Stimulated activated CD8-positive, alpha-beta memory T cell treated with anti-CD3 and anti-CD28 coated beads, Interleukin-12 subunit alpha, Interleukin-12 subunit beta, amount 100 ng/mL, for 1 hour (primary cell): ENCODE measurements at regions not wholly inside any gene's neighbourhood (a gene's known extent, or its start where the extent isn't known, plus 50 kb on each side); places are given as distances from the start of the nearest gene placed in this dataset.
"Not testable (repeated sequence)": the region's sequence is repeated elsewhere in the genome, so short reads cannot be mapped to it uniquely, and the experiment has no call there.

Source experiments
- DNase-seq: peaks from one replicate; pipeline ENCODE4 v3.0.0-alpha.2; 2020; ENCODE audit warnings: low read depth

DNA sequence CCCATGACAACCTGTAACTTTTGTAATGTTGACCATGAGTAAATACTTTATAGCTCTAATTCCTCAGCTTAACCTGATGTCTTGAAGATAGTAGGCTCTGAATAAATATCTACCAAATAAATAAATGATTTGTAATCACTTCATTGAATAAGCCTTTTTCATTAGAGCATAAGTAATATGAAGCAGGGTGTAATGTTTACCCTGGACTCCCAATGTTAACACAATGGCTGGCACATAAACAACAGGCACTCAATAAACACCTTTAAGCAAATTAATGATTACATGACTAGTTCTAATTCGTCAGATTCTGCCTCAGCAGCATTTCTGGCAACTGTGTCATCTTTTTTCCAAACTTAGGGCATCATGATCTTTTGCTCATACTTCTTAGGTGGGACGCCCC, 396.3 kb downstream of the LIG4 start:
- no peak for DNase-seq

DNA sequence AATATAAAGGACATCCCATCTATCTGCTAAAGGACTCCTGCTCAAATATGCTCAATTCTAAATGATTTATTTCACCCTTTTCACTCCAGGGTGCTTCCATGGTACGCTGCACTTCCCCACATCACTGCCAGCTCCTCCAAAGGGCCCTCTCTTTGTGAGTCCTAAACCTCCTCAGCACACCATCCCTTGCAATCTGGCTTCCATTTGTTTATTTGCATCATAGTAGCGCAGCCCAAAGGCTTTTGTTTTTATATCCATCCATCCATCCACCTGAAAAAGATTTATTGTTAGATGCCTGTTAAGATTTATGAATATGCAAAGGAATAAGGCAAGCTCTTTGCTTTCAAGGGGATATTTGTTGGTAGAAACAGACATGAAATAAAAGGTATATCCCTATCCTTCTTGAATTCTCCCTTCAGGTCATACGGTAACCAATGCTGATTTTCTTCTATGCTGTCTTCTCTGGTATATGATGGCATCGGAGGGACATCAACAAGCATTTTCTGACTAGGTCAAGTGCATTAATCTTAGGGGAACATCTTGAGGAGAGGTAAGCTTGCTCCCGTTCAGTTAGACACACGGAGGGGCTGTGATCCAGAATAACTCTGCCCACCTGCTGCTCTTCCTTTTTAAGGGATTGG, 397.6 kb downstream of the LIG4 start:
- DNase-seq, result no peak

DNA sequence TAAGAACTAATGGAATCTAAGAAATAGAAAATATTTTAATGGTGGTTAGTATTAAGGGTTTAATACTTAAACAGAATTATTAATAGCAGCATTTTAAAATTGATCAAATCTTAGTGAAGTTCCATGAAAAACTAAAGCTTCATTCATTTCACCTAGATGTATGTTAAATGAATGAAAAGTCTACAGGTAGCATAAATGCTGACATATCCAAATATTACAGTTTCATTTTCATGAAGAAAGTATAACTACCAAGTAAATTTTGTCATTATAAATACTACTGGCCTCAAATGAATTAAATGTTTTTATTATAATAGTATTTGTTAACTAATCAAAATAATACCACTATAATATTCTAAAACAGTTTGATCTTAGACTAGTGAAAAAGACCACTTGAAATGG, 403.3 kb downstream of the LIG4 start:
- DNase-seq, result no peak

DNA sequence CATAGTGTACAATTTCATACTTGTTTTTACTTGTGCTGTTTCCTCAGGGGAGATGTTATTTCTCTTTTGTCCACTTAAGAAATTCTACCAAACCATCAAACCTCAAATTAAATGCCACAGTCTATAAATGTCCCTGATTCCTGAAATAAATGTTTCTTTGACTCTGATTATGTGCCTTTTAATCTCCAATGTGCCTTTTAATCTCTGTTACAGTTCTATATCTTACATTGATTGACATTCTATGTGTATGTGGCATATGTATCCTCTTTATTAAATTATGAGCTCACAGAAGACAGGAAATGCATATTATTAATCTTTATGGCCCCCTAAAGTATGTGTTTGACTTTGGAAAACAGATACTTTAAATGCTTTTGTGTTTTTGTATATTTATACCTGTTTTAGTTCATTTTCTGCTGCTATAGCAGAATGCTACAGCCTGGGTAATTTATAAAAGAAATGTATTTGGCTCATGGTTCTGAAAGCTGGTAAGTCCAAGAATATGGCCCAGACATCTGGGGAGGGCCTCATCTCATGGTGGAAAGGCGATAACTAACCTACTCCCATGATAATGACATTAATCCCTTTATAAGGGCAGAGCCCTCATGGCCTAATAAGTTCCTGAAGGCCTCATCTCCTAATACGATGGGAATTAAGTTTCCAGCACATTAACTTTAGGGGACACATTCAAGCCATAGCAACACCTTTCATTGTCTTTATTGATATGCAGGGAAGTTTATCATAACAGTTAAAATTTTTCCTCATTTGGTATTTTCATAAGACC, 403.9 kb downstream of the LIG4 start:
- no peak for DNase-seq

DNA sequence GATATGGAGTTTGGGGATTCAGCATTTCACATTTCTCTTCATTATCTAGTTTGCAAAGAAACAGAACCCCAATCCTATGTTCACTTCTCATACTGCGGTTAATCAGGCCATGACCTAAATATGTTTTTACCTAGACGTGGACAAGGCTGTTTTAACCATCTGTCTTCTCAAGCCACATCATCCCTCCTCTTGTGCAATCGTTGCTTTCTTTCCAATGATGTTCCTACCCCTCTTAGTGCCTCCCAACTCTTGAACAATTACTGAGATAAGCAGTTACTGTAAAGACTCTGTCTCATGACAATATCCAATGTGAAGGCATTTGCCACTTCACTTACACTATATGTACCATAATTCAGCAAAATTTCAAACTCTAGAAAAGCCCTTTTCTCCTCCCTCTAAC, 406.2 kb downstream of the LIG4 start:
- DNase-seq, result no peak

DNA sequence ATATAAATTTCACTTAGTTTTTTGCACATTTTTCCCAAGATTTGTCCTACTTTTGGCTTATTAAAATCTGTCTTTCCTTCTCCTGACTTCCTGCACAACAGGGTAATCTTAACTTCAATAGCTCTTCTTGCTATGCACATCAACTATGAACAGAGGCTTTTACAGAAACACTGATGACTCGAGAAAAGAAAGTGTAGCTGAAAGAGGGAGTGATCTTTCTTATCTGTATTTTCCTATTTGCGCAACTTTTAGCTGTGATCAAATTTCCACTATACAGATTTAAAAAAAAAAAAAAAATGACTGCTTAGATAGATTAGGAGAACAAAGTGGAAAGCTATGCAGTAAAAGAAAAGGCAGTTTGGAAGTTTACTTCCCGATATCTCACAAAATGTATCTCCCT, 406.9 kb downstream of the LIG4 start:
- no peak for DNase-seq

DNA sequence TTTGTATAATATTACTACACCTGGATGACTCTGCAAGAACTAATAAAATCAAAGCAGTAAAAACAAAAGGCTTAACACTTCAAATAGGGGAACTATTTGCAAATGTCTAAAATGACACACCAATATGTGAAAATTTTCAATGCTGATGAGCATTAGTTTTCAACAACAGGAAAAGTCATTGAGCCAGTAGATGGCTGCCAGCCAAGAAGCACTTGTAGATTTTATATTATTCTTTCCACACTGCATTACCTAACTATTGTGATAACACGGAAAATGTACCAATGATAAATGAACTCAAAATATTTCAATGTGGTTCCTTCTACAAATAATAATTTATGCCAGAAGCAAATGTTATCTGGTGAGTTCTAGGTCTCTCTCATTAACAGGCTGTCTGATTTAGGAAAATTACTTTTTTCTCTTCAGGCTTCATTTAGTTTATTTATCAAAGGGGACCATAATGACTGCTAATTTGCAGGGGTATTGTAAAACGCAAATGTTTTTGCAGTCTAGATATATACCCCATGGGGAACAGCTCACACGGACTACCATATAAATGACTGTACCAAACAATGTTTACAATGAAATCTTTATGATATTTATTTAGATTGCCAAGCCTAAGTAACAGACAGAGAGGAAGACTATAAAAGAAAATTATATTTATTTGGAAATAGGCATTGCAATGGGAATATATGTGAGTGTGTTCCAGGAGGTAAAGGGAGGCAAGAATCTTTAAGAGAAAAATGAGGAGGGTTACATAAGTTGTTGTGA, 407.8 kb downstream of the LIG4 start:
- DNase-seq, result no peak

DNA sequence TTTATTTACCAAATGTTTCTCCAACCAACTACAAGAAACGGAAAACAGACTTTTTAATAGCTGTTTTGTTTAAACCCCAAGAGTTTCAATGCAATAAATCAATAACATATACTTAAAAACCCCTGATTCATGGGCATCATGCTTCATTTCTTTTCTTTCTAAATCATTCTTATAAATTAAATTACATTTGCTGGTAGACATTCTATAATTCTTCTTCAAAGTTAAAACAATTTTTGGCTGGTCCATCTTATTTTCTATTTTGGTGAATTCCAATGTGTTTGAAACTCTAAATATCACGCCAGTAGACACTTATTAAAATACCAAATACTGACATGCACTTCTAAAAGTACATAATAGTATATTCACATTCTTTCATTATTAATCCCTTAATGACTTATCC, 408.6 kb downstream of the LIG4 start:
- DNase-seq, result no peak

DNA sequence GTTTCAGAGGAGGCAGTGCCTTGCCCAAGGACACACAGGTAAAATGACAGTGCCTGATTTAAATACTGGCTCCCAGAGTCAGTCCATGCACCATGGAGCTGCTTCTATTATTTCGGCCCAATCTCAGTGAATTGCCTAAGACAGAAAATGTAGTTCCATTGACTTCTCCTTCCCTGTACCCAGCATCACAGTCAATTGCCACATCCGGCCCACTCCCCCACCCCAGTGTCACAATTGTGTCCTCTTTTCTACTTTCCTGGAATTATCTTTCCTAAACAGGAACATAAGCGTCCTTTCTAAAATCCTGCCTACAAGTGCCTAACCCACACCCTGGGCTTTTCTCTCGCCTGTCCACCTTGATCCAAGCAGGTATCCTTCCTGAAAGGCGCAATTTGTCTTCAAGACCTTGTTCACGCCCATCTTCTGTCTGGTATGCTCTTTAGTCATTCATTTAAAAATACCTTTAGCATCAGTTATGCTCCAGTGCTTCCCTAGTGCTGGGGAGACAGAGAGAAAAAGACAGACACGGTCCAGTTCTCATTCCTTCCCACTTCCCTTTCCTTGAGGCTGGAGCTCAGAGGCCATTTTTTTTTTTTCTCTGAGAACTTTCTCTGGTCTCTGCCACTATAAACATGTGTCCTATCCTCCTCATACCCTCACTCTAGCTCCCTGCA, 411.4 kb downstream of the LIG4 start:
- no peak for DNase-seq

DNA sequence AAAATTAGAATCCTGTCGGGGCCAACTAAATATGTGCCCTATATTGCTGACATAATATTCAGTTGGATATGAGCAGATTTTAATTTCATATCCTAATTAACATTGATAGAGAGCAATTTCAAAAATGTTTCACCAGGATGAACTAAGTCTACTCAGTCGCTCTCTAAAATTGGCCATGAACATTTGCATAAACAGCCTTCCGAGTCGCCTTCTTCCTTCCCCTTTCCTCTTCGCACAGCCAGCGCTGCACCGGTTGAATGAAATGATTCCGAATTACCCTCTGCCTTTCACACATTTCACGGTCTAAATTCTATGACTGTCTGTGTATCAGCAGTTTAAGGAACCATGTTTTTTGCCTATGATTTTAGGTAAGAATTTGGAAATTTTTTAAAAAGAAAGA, 413.7 kb downstream of the LIG4 start:
- DNase-seq, result no peak

DNA sequence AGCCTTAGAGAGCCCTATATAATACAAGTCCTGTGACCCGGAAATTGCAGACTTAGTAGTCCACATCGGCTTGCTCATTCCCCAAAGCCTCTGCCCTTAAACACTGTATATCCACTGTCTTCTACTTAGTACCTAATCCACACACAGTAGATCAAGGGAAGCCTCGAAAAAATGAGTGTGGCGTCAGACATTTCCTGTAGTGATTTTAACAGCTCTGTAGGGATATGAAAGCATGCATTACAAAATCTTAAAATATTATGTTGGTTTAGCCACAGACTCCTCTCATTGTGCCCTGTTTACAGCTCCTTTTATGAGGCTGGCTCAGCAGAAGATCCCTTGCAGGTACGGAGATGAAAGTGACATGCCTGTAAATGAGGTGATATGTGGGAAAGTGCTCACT, 416.3 kb downstream of the LIG4 start:
- DNase-seq, result no peak

DNA sequence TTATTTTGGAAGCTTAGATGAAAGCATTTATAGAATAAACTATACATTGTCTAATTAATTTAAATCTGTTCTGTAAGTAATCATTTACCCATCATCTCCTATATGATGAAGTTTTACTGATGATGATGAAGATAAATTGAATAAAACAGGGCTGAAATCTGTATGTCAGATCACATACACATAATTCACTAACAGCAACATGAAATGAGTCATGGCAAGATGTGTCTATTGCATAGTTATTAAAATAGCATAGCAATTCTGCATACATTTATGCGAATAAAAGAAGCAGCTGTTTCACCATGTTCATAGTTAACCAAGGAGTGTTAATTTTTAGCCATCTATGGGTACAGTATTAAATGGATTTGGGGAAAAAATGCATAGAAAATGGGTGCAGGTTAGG, 424.9 kb downstream of the LIG4 start:
- no peak for DNase-seq

DNA sequence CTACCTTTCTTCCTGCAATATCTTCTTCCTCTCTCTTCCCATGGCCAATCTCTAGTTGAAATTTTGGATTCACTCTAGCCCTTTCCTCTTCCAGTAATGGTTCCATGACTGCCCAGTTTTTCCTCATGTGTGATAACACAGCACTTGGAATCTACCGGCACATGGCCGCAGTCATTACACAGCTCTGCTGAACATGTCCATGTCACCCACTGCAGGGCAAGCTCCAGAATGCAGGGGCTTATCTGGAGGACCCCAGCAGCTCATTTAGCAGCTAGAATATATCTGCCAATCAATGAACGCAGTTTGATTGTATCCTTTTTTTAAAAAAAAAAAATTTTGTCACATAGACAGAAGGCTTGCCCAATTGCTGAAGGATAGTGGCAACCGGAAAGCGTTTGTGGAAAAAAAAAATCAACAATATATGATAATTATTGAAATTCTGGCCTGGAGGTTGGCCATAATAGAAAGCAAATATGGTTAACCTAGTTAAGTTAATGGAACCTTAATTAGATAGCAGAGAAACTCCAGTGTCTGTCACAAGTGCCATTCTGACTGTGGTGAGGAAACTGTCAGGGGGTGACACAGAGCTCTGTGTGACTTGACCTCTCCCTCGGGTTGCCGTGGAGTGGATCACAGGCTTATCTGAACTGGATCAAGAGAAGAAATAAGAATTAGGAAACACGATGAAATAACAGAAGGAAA, 426.7 kb downstream of the LIG4 start:
- no peak for DNase-seq

DNA sequence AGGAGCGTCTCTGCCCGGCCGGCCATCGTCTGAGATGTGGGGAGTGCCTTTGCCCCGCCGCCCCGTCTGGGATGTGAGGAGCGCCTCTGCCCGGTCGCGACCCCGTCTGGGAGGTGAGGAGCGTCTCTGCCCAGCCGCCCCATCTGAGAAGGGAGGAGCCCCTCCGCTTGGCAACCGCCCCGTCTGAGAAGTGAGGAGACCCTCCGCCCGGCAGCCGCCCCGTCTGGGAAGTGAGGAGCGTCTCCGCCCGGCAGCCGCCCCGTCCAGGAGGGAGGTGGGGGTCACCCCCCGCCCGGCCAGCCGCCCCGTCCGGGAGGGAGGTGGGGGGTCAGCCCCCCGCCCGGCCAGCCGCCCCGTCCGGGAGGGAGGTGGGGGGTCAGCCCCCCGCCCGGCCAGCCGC, 432.7 kb downstream of the LIG4 start:
- not testable (repeated sequence) for DNase-seq

DNA sequence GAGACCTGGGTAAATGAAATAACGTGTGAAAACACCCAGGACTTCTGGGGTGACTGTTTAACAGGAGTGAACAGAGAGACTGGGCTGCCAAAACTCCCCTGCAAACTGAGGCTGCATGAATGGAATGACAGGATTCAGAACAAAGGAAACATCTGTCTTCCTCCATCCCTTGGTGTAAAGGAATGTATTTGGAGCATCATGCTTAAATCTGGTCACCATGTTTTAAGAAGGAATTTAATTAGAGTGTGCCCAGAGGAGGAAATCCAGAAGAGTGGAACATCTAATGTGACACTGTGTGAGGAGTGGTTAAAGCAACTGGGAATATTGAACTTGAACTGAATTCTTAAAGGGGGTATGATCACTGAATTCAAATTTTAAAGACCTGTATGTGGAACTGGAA, 437.2 kb downstream of the LIG4 start:
- DNase-seq, result no peak

DNA sequence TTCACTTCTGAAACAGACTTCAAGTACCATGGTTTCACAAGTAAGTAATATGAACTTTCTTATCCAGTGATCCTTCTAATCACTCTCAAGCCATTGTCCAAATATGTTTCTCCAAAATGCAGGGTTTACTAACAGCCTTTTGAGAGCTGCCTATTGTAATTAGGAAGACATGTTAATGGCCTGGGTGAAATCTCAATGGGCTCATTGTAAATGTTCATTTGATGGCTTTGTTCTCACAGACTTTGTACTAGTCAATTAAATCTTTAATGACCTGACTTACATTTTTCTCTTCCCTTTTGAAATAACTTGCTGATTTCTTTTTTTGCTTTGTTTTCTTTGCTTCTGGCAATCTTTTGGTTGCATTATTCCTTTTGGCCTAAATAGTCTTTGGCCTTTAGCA, 444.8 kb downstream of the LIG4 start:
- no peak for DNase-seq

DNA sequence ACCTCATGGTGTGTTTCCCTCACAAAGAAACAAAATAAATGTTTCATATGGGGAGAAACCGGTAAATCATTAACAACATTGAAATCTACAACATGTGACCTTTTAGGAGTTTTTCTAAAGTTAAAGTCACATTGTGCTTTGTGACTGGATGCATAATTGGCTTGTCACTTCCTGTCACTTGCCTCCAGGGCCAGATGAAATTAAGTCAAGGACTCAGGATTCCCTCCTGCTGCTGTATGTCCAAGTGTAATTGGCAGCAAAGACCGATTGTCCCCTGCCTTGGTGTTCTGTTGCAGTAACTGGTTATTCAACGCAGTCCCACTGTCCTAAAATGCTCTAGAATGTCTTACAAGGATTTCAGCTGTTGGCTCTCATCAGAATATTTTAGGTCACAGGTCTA, 448.2 kb downstream of the LIG4 start:
- no peak for DNase-seq

DNA sequence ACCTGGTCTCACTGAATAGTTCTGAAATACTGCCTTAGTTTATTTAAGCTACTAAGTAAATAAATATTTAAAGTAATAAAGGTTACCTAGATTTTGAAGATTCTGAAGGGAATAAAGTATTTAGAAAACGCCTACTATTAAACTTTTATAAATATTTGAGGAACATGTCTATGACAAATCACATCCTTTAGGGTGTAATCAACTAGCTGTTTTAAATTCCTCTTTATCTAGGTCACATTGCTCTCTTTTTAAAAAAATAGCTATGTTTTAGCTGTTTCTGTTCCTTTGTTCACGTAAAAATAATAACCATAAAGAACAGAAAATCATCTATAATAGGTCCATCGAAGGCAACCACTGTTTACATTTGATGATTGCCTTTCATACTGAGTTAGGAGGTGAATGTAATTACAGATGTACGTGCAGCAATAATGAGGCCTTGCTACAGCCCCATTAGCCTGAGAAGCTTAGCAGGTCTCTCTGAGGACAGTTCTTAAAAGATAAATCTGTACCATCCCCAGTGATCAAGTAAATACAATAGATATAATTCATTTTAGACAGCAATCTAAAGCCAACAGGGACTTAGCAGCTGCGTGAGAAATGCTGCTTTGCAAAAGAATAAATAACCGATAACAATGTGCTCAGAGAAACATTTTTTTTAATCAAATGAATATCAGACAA, 449.5 kb downstream of the LIG4 start:
- no peak for DNase-seq

DNA sequence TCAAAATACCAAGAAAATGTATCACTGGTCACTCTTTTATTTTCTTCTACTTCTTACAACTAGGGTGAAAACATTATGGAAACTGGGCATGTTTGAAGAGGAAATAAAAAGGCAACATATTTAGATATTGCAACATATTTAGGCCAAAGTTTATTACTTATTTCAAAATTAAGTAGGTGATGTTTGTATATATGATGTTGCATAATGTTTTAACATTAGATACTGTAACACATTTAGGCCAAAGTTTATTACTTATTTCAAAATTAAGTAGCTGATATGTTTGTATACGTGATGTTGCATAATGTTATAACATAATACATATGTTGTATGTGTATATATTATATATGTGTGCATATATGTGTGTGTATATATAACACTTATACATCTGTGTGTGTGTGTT, 451.3 kb downstream of the LIG4 start:
- no peak for DNase-seq

DNA sequence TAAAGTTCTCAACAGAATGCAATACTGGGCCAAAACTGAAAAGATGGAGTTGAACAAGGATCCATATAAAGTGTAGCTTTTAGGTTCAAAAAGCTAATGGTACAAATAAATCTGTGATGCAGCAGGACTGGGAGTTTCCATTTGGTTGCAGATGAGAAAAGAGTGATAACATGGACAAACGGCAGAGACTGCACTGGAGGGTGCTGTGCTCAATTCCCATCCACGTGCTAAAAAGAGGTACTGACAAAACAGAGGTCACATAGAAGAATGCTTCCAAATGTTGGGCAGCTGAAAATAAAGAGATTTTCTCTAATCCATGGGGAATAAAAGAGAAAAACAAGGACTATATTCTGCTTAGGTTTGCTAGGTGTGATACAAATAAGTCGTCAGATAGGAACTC, 461.6 kb downstream of the LIG4 start:
- DNase-seq, result no peak

DNA sequence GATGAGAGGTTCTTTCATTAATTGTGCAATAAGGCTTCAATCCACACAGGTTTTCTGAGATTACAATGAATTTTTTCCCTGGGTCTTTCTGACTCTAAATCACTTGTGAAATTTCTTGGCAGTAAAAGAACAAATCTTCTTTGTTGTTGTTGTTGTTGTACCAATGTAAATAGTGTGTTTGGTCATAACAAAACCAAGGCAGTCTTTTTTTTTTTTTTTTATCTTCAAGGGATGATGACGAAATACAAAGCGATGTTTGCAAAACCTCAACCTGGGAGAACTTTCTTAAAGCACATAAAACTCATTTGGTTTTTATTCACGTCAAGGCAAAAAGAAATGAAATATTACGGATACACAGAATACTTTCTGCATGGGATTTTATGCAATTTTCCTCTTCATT, 462.0 kb downstream of the LIG4 start:
- DNase-seq, result no peak

DNA sequence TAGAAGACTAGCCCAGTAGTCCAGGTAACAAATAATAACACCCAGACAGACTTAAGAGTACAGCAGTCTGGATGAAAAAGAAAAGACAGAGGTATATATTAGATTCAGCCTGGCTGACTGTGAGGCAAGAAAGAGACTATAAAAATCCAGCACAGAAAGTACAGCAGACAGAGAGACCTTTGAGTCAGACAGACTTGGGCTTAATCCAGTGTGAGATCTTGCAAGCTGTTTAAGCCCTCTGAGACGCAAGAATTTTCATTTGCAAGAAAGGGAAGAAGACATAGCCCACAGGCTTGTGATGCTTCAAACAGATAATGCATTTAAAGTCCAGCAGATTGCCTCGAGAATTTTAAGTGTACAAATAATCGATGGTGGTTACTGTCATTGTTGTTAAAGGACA, 471.4 kb downstream of the LIG4 start:
- no peak for DNase-seq
